Activated gamma-delta T cell treated with Interleukin-2 at 50 U/mL for 16 hours (primary cell): ENCODE measurements at regions not wholly inside any gene's neighbourhood (a gene's known extent, or its start where the extent isn't known, plus 50 kb on each side); places are given as distances from the start of the nearest gene placed in this dataset.

Experiments used
- DNase-seq: peaks from one replicate; pipeline ENCODE4 v3.0.0-alpha.2; 2020

DNA sequence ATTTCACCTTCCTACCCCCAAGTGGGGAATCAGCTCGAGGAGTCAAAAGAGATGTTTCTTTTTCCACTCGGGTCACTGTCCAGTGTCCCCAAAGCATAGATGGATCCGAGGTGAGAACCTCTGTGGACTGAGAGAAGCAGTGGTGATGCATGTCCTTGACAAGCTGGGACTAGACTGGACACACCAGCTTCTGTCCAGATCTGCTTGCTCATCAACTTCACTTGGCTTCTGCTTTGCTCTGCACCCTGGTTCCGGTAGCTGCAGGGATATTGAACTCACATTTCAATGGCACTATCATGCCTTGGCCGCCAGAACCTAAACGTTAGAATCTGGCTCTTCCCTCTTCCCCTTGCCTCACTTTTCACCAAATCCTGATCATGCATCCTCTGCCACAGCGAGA, 50.3 kb upstream of the CXCL12 start:
- DNase-seq: no peak

- no peak for DNase-seq
Observed at GRCh38 chr10:44436240-44436639, 51.3 kb upstream of the CXCL12 start.

- no peak for DNase-seq
Observed at GRCh38 chr10:44437840-44438511, 53.1 kb upstream of the CXCL12 start.

- no peak for DNase-seq
Observed at GRCh38 chr10:44439239-44439957, 54.5 kb upstream of the CXCL12 start.

- DNase-seq: no peak
Observed at GRCh38 chr10:44439958-44440244, 55.0 kb upstream of the CXCL12 start.

DNA sequence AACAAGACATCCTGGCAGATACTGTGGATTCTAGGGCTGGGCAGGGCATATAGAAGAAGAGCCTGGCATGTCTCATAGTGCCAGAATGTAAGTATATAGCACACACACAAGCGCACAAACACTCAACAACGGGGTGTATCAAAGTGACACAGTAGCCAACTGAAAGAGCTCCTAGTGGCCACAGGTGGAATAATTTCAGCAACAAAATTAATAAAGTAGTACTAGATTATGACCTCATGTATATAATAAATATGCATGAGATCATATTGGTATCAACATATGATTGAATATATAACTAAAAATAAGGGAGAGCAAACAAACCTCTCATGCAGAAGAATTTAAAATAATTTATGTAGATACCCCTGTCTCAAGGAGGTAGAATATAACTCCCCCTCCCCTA, 72.4 kb upstream of the CXCL12 start:
- DNase-seq: no peak

GRCh38 chr10:44458671-44459413, 73.9 kb upstream of the CXCL12 start:
- no peak for DNase-seq

GRCh38 chr10:44459671-44460070, 74.8 kb upstream of the CXCL12 start:
- no peak for DNase-seq

GRCh38 chr10:44460416-44460815, 75.5 kb upstream of the CXCL12 start:
- no peak for DNase-seq

GRCh38 chr10:44462338-44462914, 77.5 kb upstream of the CXCL12 start:
- DNase-seq: no peak

GRCh38 chr10:44463511-44464121, 78.7 kb upstream of the CXCL12 start:
- DNase-seq: no peak

- no peak for DNase-seq
Observed at GRCh38 chr10:44464503-44464902, 79.6 kb upstream of the CXCL12 start.

DNA sequence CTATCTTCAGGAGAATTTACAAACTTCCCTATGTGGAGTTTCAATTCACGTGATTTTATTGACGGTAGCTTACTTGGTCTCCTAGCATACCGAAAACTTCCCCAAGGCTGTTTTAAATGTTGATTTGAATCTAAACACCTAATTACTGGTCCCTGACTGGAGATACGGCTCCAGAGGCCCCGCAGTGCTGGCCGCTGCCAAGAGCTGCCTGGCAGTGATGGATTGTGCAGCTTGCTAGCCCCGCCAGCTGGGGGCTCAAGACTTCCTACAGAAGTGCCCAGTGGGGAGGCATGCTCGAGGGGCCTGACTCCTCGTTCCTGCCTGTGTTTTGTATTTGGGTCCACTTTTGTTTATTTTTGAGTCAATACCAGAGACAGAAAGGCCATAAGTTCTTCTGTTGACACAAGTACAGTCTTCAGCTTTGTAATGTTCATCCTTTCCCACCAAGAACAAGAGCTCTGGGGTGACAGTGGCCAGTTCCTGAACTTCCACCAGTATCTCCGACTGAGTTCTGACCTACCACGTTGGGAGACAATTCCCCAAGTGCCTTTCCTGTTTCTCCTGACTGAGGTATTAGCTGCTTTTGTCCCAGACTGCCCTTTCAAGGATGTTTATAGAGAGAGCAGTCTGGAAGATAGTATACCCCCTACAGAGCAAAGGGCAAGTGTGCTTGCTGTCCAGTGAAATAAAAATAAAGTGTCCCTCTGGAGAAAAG, 80.7 kb upstream of the CXCL12 start:
- DNase-seq: no peak

DNA sequence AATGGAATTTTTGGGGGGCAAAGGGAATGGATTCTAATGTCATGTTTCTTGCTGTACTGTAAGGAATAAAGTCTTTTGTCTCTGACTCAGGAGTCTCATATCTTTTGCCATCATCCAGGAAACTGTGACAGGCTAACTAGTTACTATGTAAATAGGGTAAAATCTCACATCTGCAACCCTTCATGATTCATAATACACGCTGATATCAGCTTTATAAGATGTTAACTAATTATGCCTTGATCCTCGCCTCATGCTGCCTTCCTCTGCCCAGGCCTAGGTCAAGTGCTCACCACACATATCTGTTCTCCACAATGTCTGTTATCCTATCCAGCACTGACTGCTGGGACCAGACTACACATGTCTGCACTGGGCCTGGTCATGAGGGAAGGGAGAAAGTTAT, 81.3 kb upstream of the CXCL12 start:
- DNase-seq: no peak

GRCh38 chr10:44467090-44467489, 82.2 kb upstream of the CXCL12 start:
- no peak for DNase-seq

GRCh38 chr10:44467900-44468299, 83.0 kb upstream of the CXCL12 start:
- DNase-seq: no peak

DNA sequence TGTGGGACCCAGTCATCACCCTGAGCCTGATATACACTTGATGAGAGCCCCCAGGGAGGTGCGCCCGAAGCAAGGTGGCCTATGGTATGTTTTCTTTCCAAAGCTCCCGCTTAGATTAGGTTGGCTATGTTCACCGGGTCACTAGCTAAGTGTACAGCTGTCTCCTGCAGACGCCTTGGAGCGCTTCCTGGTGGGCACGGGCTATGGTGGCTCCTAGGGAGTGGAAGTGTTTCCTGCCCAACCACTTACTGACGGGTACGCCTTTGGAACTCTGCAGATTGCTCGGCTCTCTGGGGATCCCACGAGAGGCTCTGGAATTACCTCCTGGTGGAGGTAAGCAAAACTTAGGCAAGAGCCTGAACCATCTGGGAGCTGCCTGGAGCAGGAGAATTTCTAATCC, 83.6 kb upstream of the CXCL12 start:
- no peak for DNase-seq

DNA sequence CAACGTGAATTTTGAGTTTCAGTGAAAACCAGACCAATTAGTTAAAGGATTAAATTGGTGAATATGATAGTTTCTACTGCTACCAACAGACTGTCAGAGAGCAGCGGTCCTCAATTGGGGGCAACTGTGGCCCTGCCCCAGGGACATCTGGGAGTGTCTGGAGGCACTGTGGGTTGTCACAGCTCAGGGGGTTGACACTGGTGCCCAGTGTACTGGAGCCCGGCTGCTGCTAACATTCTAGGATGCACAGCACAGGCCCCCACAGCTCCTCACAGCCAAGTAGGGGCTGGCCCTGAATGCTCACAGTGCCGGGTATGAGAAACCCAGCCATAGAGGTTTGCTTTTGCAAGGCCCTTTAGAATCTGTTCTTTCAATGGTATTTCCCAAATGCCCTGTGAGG, 84.1 kb upstream of the CXCL12 start:
- DNase-seq: no peak

GRCh38 chr10:44470784-44471183, 85.9 kb upstream of the CXCL12 start:
- no peak for DNase-seq

DNA sequence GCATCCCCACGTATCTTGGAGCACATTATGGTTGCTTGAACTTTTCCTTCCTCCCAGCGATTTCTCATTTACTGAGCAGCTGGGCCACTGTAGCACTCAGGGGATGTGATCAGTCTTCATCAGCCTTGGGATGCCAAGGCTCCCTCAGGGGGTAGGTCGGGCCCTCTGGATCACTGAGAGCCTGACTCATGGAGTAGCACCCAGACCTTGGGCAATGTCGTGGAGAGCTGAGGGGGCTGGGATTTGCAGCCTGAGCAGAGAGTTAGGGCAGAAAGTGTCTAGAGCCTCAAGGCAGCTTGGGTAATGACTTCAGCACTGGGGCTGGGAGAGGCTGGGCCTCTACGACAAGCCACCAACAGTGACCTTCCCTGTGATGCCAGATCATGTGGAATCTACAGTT, 86.5 kb upstream of the CXCL12 start:
- no peak for DNase-seq

DNA sequence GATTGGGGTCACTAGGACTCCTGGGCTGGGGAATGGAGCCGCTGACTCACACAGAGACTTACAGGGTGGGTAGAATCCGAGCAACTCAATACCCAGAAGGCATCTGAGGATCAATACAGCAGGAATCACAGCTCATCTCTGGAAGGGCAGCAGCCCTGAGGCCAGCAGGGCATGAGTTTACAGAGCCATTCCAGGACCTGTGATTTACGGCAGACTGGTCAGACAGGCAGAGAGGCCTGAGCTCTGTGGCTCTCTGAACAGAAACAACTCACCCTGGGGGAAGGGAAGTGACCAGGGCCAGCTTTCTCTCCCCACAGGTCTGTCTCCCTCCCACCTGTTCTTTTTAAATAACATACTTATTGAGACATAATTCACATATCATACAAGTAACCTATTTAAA, 88.2 kb upstream of the CXCL12 start:
- DNase-seq: no peak

DNA sequence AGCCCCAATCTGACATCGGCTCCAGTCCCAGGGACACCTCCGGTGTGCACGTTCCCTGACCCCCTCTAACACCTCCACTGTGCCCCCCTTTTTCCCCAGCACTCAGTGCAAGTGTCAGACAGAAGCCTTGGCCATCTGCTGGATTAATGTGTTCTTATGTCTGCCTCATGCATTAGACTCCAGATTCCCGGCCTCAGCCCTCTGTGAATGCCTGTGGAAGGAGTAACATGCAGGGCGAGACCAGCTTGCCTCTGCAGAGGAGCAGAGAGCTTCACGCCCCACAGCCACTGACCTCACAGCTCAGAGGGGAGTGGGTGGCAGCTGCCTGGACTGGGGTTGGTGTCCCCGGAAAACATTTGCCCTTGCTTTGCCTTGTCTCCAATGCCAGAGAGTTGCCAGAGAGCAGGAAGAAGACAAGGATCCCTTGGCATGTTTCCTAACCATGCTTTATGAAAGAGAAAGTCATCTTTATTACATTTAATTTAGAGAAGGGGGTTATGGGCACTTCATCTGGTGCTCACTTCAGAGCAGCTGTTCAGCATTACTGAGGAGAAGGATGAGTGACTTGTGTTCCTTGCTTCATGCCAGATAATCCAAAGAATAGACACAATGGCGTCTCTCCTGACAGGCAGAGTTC, 91.6 kb upstream of the CXCL12 start:
- DNase-seq: no peak
